T-cell (primary cell): ENCODE measurements at regions not wholly inside any gene's neighbourhood (a gene's known extent, or its start where the extent isn't known, plus 50 kb on each side); places are given as distances from the start of the nearest gene placed in this dataset.
"Not testable (repeated sequence)": the region's sequence is repeated elsewhere in the genome, so short reads cannot be mapped to it uniquely, and the experiment has no call there.

Experiments
- ATAC-seq, 4 experiments: fragments of 200-7000 bp in 3 of 4; fragments of 150-1000 bp in 1 of 4; cut with Tn5 transposase; replicated peaks in 1 of 4; 1 replicate in 3 of 4; 2 replicates in 1 of 4; pipeline ENCODE4 v1.10.0; 2021; ENCODE audit warnings: moderate library complexity in 3 of 4, mild to moderate bottlenecking in 2 of 4, moderate number of reproducible peaks in 1 of 4
- CTCF ChIA-PET, 2 donors: fragments of 300-600 bp; sonication (Branson Sonifier 250); formaldehyde crosslinking; loops; one replicate each; lab custom pipeline; 2022; ENCODE audit warnings: antibody characterized with exemption in 2 of 2; lab: Charles Lee
- POLR2A ChIA-PET, 2 donors: fragments of 300-600 bp; sonication (Branson Sonifier 250); formaldehyde crosslinking; loops; one replicate each; lab custom pipeline; 2022; ENCODE audit warnings: antibody characterized with exemption in 2 of 2; lab: Charles Lee
- DNase-seq, 35 experiments: peaks; one replicate each; pipeline versions ENCODE4 v3.0.0 to v3.0.0-alpha.2; 2013 to 2023
- H3K27ac ChIP-seq: one replicate; pipeline ENCODE4 v1.5.1; 2013; ENCODE audit warnings: low read length
- H3K27me3 ChIP-seq, 2 experiments: replicated peaks in 1 of 2; 1 replicate in 1 of 2; 2 replicates in 1 of 2; pipeline versions ENCODE4 v1.6.1 to v1.7.0; 2013; ENCODE audit warnings: low read length in 1 of 2, mixed read lengths in 1 of 2; ENCODE audit not compliant: control insufficient read depth in 2 of 2, insufficient read depth in 2 of 2; ENCODE audit errors: extremely low read depth in 1 of 2
- H3K36me3 ChIP-seq, 2 donors: 1 replicate in 1 of 2; 2 replicates in 1 of 2; pipeline versions ENCODE4 v1.6.1 to v1.7.0; 2013; ENCODE audit warnings: low read length in 1 of 2; ENCODE audit not compliant: control insufficient read depth in 2 of 2, insufficient read depth in 1 of 2; ENCODE audit errors: extremely low read depth in 1 of 2
- H3K4me1 ChIP-seq, 2 experiments: 1 replicate in 1 of 2; 2 replicates in 1 of 2; pipeline versions ENCODE4 v1.6.1 to v1.7.0; 2013; ENCODE audit warnings: low read length in 2 of 2, mixed read lengths in 1 of 2; ENCODE audit not compliant: insufficient read depth in 2 of 2, control insufficient read depth in 1 of 2; ENCODE audit errors: extremely low read depth in 1 of 2
- H3K4me3 ChIP-seq, 2 donors: 1 replicate in 1 of 2; 2 replicates in 1 of 2; pipeline versions ENCODE4 v1.5.1 to v1.7.0; 2013; ENCODE audit warnings: mild to moderate bottlenecking in 2 of 2, low read length in 1 of 2, moderate library complexity in 1 of 2; ENCODE audit not compliant: control insufficient read depth in 1 of 2; ENCODE audit errors: extremely low read depth in 1 of 2
- H3K9me3 ChIP-seq: 2 replicates; pipeline ENCODE4 v1.7.0; 2013
- H3K27ac Mint-ChIP-seq, 2 donors: one replicate each; pipeline ENCODE4 v1.8.0; 2020 to 2021; ENCODE audit warnings: mild to moderate bottlenecking in 2 of 2, mixed read lengths in 2 of 2
- H3K27me3 Mint-ChIP-seq, 2 donors: one replicate each; pipeline ENCODE4 v1.8.0; 2021 to 2022; ENCODE audit warnings: mixed read lengths in 2 of 2
- H3K36me3 Mint-ChIP-seq: one replicate; pipeline ENCODE4 v1.8.0; 2021; ENCODE audit warnings: mixed read lengths
- H3K4me1 Mint-ChIP-seq, 3 donors: one replicate each; pipeline ENCODE4 v1.8.0; 2020 to 2022; ENCODE audit warnings: mixed read lengths in 3 of 3, mild to moderate bottlenecking in 1 of 3
- H3K4me3 Mint-ChIP-seq, 3 donors: one replicate each; pipeline ENCODE4 v1.8.0; 2020 to 2022; ENCODE audit warnings: mild to moderate bottlenecking in 3 of 3, mixed read lengths in 3 of 3, moderate library complexity in 3 of 3
- H3K9me3 Mint-ChIP-seq, 3 donors: one replicate each; pipeline ENCODE4 v1.8.0; 2020 to 2022; ENCODE audit warnings: mixed read lengths in 3 of 3
- WGBS: methylation state at CpG from one replicate; pipeline ENCODE4 v1.1.5; 2013; ENCODE audit warnings: missing lambda C conversion rate; ENCODE audit not compliant: insufficient coverage; 5-methylcytosine and 5-hydroxymethylcytosine counted together

- ChIA-PET CTCF (no interaction called here), POLR2A (no interaction called here)
- Histone ChIP-seq H3K36me3 (no peaks in the 10 kb centered on the region), H3K27me3 (no peaks in the 10 kb centered on the region), H3K4me1 (no peaks in the 10 kb centered on the region), H3K27ac (no peak overlapping the region), H3K9me3 (no peaks in the 10 kb centered on the region), H3K4me3 (no peak overlapping the region)
- Mint-ChIP-seq H3K4me1 (no peaks in the 10 kb centered on the region), H3K4me3 (no peak overlapping the region), H3K27ac (no peak overlapping the region), H3K36me3 (no peaks in the 10 kb centered on the region), H3K27me3 (no peaks in the 10 kb centered on the region), H3K9me3 (peaks cover 2 to 9% (median 3%) of the 10 kb centered on the region in 3 donors)
- no CpG with 5 or more reads among the region's 1 CpG for WGBS
- no peak for DNase-seq
- ATAC-seq, result no peak
Observed at GRCh38 chr15:96972201-96972600, 641.7 kb downstream of the NR2F2 start.

DNA sequence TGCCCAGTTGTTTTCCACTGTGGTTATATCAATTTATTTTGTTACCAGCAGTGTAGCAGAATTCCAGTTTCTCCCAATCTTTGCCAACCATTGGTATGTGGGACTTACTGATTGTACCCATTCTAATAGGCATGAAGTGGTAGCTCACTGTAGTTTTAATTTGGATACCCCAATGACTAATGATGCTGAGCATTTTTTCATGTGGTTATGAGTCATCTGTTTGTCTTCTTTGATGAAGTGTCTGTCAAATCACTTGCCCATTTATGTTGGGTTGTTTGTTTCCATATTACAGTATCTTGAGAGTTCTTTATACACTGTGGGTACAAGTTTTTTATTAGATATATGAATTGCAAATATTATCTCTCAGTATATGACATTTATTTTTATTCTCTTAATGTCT lies 644.3 kb downstream of the NR2F2 start:
- peaks cover 2 to 6% (median 3%) of the 10 kb centered on the region in 3 donors for H3K9me3 Mint-ChIP-seq
- H3K27ac ChIP-seq, result no peak overlapping the region
- H3K36me3 Mint-ChIP-seq, result no peaks in the 10 kb centered on the region
- ATAC-seq (no peak), DNase-seq (no peak)
- H3K4me1 Mint-ChIP-seq, result no peaks in the 10 kb centered on the region
- ChIA-PET POLR2A (no interaction called here), CTCF (no interaction called here)
- no peak overlapping the region for H3K4me3 Mint-ChIP-seq
- H3K4me1 ChIP-seq, result no peaks in the 10 kb centered on the region
- H3K36me3 ChIP-seq, result no peaks in the 10 kb centered on the region
- H3K9me3 ChIP-seq, result no peaks in the 10 kb centered on the region
- no peaks in the 10 kb centered on the region for H3K27me3 ChIP-seq
- no peak overlapping the region for H3K27ac Mint-ChIP-seq
- no peaks in the 10 kb centered on the region for H3K27me3 Mint-ChIP-seq
- H3K4me3 ChIP-seq, result no peak overlapping the region

DNA sequence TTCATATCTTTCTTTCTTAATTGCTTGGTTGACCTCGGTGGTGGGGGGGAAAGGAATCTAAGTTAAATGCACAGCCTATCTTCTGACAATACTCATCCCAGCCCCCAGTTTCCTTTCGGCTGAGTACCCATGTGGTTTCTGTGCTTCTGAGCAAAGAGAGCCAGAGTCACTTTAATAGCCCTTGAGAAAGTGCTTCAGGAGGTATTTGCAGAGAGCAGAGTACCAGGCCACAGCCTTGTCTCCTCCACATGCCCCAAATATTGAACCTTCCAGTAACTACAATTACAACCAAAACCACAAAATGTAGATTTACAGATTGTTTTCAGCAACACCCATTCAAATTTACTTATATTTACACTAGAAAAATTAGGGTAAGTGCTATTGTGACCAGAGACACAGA lies 647.4 kb downstream of the NR2F2 start:
- H3K36me3 Mint-ChIP-seq, result no peaks in the 10 kb centered on the region
- DNase-seq, result no peak
- H3K27me3 ChIP-seq, result no peaks in the 10 kb centered on the region
- ATAC-seq, result no peak
- H3K4me3 Mint-ChIP-seq, result no peak overlapping the region
- H3K27ac Mint-ChIP-seq, result no peak overlapping the region
- no peaks in the 10 kb centered on the region for H3K4me1 ChIP-seq
- peaks cover 2 to 10% (median 3%) of the 10 kb centered on the region in 3 donors for H3K9me3 Mint-ChIP-seq
- H3K27ac ChIP-seq, result no peak overlapping the region
- no peaks in the 10 kb centered on the region for H3K27me3 Mint-ChIP-seq
- no peaks in the 10 kb centered on the region for H3K36me3 ChIP-seq
- WGBS, result 39% methylated on average over 2 of the region's 2 CpGs
- CTCF ChIA-PET, result no interaction called here
- H3K4me3 ChIP-seq, result no peak overlapping the region
- no peaks in the 10 kb centered on the region for H3K9me3 ChIP-seq
- no peaks in the 10 kb centered on the region for H3K4me1 Mint-ChIP-seq
- POLR2A ChIA-PET, result no interaction called here

GRCh38 chr15:96978937-96979473 lies 648.5 kb downstream of the NR2F2 start:
- 69% methylated on average over 3 of the region's 5 CpGs for WGBS
- H3K4me1 ChIP-seq, result no peaks in the 10 kb centered on the region
- no peak for DNase-seq
- Mint-ChIP-seq H3K27me3 (no peaks in the 10 kb centered on the region), H3K4me1 (no peaks in the 10 kb centered on the region), H3K9me3 (peaks cover 0 to 10% (median 0%) of the 10 kb centered on the region in 3 donors), H3K27ac (no peak overlapping the region), H3K36me3 (no peaks in the 10 kb centered on the region), H3K4me3 (no peak overlapping the region)
- no peaks in the 10 kb centered on the region for H3K36me3 ChIP-seq
- no peaks in the 10 kb centered on the region for H3K9me3 ChIP-seq
- no peak overlapping the region for H3K4me3 ChIP-seq
- ChIA-PET CTCF (interaction anchor here in 1 of 2 donors (0.8 kb wide), 1 partner anchor 50 kb away, joined by 3 read pairs; no protein-coding TSS in a partner anchor), POLR2A (no interaction called here)
- ATAC-seq, result no peak
- no peak overlapping the region for H3K27ac ChIP-seq
- H3K27me3 ChIP-seq, result no peaks in the 10 kb centered on the region

DNA sequence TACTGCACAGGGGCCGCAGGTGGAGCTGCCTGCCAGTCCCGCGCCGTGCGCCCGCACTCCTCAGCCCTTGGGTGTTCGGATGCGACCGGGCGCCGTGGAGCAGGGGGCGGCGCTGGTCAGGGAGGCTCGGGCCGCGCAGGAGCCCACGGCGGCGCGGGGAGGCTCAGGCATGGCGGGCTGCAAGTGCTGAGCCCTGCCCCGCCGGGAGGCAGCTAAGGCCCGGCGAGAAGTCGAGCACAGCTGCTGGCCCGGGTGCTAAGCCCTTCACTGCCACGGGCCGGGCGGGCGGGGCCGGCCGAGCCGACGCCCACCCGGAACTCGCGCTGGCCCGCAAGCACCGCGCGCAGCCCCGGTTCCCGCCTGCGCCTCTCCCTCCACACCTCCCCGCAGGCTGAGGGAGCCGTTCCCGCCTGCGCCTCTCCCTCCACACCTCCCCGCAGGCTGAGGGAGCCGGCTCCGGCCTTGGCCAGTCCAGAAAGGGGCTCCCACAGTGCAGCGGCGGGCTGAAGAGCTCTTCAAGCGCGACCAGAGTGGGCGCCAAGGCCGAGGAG lies 653.7 kb downstream of the NR2F2 start:
- H3K27ac Mint-ChIP-seq, H3K9me3 ChIP-seq, POLR2A ChIA-PET, H3K4me3 ChIP-seq, ATAC-seq, H3K27me3 ChIP-seq, H3K4me3 Mint-ChIP-seq, H3K36me3 Mint-ChIP-seq, DNase-seq, CTCF ChIA-PET, H3K4me1 Mint-ChIP-seq, H3K36me3 ChIP-seq, H3K4me1 ChIP-seq, H3K27me3 Mint-ChIP-seq, H3K27ac ChIP-seq: not testable (repeated sequence)
- H3K9me3 Mint-ChIP-seq, result peaks cover 6 to 17% (median 10%) of the 10 kb centered on the region in 3 donors
- 94% methylated on average over 40 of the region's 58 CpGs for WGBS

GRCh38 chr15:96992817-96993216 lies 662.3 kb downstream of the NR2F2 start:
- Histone ChIP-seq H3K4me1 (no peaks in the 10 kb centered on the region), H3K36me3 (no peaks in the 10 kb centered on the region), H3K27me3 (no peaks in the 10 kb centered on the region), H3K27ac (no peak overlapping the region), H3K4me3 (no peak overlapping the region), H3K9me3 (no peaks in the 10 kb centered on the region)
- H3K9me3 Mint-ChIP-seq, result peaks cover 8 to 15% (median 14%) of the 10 kb centered on the region in 3 donors
- ChIA-PET POLR2A (no interaction called here), CTCF (no interaction called here)
- no peak overlapping the region for H3K27ac Mint-ChIP-seq
- ATAC-seq (no peak), DNase-seq (no peak)
- no peak overlapping the region for H3K4me3 Mint-ChIP-seq
- H3K4me1 Mint-ChIP-seq, result no peaks in the 10 kb centered on the region
- no peaks in the 10 kb centered on the region for H3K27me3 Mint-ChIP-seq
- no peaks in the 10 kb centered on the region for H3K36me3 Mint-ChIP-seq
- WGBS, result 72% methylated on average over 3 of the region's 5 CpGs

- H3K4me3 Mint-ChIP-seq, result no peak overlapping the region
- H3K4me1 ChIP-seq, result no peaks in the 10 kb centered on the region
- H3K27ac ChIP-seq, result no peak overlapping the region
- CTCF ChIA-PET, result no interaction called here
- no peaks in the 10 kb centered on the region for H3K27me3 ChIP-seq
- H3K36me3 ChIP-seq, result no peaks in the 10 kb centered on the region
- no peak overlapping the region for H3K27ac Mint-ChIP-seq
- H3K4me1 Mint-ChIP-seq, result no peaks in the 10 kb centered on the region
- H3K4me3 ChIP-seq, result no peak overlapping the region
- POLR2A ChIA-PET, result no interaction called here
- no peak for DNase-seq
- no peaks in the 10 kb centered on the region for H3K9me3 ChIP-seq
- H3K9me3 Mint-ChIP-seq, result peaks cover 0 to 14% (median 6%) of the 10 kb centered on the region in 3 donors
- no peaks in the 10 kb centered on the region for H3K27me3 Mint-ChIP-seq
- no peak for ATAC-seq
- H3K36me3 Mint-ChIP-seq, result no peaks in the 10 kb centered on the region
- WGBS, result no CpG with 5 or more reads among the region's 3 CpGs
Observed at GRCh38 chr15:96997538-96997937, 667.0 kb downstream of the NR2F2 start.
